ENCODE measurements at regions not wholly inside any gene's neighbourhood (a gene's known extent, or its start where the extent isn't known, plus 50 kb on each side); places are given as distances from the start of the nearest gene placed in this dataset.

DNA sequence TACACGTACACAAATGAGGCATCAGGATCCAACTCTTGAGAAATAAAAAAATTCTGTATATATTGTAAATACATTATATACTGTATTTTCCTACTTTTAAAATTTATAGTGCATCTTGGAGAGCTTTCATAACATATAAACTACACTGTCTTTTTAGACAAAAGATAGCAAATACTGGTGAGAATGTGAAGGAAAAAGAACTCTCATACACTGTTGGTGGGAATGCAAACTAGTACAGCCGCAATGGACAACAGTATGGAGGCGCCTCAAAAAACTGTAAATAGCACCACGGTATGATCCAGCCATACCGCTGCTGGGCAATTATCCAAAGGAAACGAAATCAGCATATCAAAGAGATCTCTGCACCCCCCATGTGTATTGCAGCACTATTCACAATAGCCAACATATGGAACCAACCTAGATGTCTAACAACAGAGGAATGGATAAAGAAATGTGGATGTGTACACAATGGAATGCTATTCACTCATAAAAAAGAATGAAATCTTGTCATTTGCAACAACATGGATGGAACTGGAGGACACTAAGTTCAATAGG lies 292.4 kb downstream of the EFNB2 start:
- TF ChIP-seq, protein P1, sequence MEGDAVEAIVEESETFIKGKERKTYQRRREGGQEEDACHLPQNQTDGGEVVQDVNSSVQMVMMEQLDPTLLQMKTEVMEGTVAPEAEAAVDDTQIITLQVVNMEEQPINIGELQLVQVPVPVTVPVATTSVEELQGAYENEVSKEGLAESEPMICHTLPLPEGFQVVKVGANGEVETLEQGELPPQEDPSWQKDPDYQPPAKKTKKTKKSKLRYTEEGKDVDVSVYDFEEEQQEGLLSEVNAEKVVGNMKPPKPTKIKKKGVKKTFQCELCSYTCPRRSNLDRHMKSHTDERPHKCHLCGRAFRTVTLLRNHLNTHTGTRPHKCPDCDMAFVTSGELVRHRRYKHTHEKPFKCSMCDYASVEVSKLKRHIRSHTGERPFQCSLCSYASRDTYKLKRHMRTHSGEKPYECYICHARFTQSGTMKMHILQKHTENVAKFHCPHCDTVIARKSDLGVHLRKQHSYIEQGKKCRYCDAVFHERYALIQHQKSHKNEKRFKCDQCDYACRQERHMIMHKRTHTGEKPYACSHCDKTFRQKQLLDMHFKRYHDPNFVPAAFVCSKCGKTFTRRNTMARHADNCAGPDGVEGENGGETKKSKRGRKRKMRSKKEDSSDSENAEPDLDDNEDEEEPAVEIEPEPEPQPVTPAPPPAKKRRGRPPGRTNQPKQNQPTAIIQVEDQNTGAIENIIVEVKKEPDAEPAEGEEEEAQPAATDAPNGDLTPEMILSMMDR (conservative IDR thresholded peaks at IDR 0.05; ENCODE audit: low read depth, low read length): no peak
- TF ChIP-seq CEBPB (IDR thresholded peaks at IDR 0.05; ENCODE audit: low read depth, low read length) (no peak), POLR2A (IDR thresholded peaks at IDR 0.05; ENCODE audit: low read depth, low read length) (no peak), RFX5 (IDR thresholded peaks at IDR 0.05; ENCODE audit: low read depth, low read length) (no peak), ELK1 (IDR thresholded peaks at IDR 0.05; ENCODE audit: borderline replicate concordance, low read depth, low read length) (no peak), MAZ (IDR thresholded peaks at IDR 0.05; ENCODE audit: borderline replicate concordance, low read depth, low read length) (no peak), RAD21 (IDR thresholded peaks at IDR 0.05; ENCODE audit: low read length) (no peak), RCOR1 (IDR thresholded peaks at IDR 0.05; ENCODE audit: insufficient replicate concordance, low read length) (no peak), SMC3 (IDR thresholded peaks at IDR 0.05; ENCODE audit: low read depth, low read length) (no peak), MXI1 (IDR thresholded peaks at IDR 0.05; ENCODE audit: borderline replicate concordance, low read depth, low read length) (no peak), CHD1 (IDR thresholded peaks at IDR 0.05; ENCODE audit: low read depth, low read length) (no peak)
- TF ChIP-seq, protein P2, sequence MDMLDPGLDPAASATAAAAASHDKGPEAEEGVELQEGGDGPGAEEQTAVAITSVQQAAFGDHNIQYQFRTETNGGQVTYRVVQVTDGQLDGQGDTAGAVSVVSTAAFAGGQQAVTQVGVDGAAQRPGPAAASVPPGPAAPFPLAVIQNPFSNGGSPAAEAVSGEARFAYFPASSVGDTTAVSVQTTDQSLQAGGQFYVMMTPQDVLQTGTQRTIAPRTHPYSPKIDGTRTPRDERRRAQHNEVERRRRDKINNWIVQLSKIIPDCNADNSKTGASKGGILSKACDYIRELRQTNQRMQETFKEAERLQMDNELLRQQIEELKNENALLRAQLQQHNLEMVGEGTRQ (IDR thresholded peaks at IDR 0.05; ENCODE audit: low read depth, low read length): no peak

All from IMR-90 (cell line).